Upper lobe of right lung (tissue), 1 donor: ENCODE measurements at regions not wholly inside any gene's neighbourhood (a gene's known extent, or its start where the extent isn't known, plus 50 kb on each side); places are given as distances from the start of the nearest gene placed in this dataset.

ENCODE experiments used
- ATAC-seq: fragments of 200-7000 bp; cut with Tn5 transposase; one replicate; pipeline ENCODE4 v1.9.1; 2020; ENCODE audit warnings: mild to moderate bottlenecking, moderate library complexity
- DNase-seq: peaks from one replicate; pipeline ENCODE4 v3.0.0-alpha.2; 2020
- H3K27ac ChIP-seq: fragments of 200-600 bp; one replicate; pipeline ENCODE4 v1.8.0; 2022
- H3K27me3 ChIP-seq: fragments of 200-600 bp; one replicate; pipeline ENCODE4 v1.8.0; 2022; ENCODE audit warnings: mild to moderate bottlenecking
- H3K36me3 ChIP-seq: fragments of 200-600 bp; one replicate; pipeline ENCODE4 v1.8.0; 2022
- H3K4me1 ChIP-seq: fragments of 200-600 bp; one replicate; pipeline ENCODE4 v1.8.0; 2022
- H3K4me3 ChIP-seq: fragments of 200-600 bp; one replicate; pipeline ENCODE4 v1.8.0; 2022; ENCODE audit warnings: mild to moderate bottlenecking
- H3K9me3 ChIP-seq: fragments of 200-600 bp; one replicate; pipeline ENCODE4 v1.8.0; 2022
- intact Hi-C: fragments of 100-400 bp; cut with DNase I; formaldehyde crosslinking; loops from one replicate; pipeline ENCODE4 v1.11.0; 2022
- TF ChIP-seq, protein P1 (sequence below): fragments of 200-600 bp; IDR thresholded peaks from one replicate; pipeline ENCODE4 v1.8.0; 2022; ENCODE audit warnings: antibody characterized with exemption
- donor health status: DM: no; HTN: yes; CAD: no; lungs with severe emphysema.

GRCh38 chrX:39577985-39578869 lies 519.5 kb downstream of the BCOR start:
- H3K27me3 ChIP-seq, result no peaks in the 10 kb centered on the region
- no peak overlapping the region for H3K27ac ChIP-seq
- no peak overlapping the region for H3K4me3 ChIP-seq
- no peaks in the 10 kb centered on the region for H3K36me3 ChIP-seq
- DNase-seq (no peak), ATAC-seq (no peak)
- no peaks in the 10 kb centered on the region for H3K4me1 ChIP-seq
- intact Hi-C loops, result no loop called here
- H3K9me3 ChIP-seq, result no peaks in the 10 kb centered on the region
- TF ChIP-seq, protein P1, sequence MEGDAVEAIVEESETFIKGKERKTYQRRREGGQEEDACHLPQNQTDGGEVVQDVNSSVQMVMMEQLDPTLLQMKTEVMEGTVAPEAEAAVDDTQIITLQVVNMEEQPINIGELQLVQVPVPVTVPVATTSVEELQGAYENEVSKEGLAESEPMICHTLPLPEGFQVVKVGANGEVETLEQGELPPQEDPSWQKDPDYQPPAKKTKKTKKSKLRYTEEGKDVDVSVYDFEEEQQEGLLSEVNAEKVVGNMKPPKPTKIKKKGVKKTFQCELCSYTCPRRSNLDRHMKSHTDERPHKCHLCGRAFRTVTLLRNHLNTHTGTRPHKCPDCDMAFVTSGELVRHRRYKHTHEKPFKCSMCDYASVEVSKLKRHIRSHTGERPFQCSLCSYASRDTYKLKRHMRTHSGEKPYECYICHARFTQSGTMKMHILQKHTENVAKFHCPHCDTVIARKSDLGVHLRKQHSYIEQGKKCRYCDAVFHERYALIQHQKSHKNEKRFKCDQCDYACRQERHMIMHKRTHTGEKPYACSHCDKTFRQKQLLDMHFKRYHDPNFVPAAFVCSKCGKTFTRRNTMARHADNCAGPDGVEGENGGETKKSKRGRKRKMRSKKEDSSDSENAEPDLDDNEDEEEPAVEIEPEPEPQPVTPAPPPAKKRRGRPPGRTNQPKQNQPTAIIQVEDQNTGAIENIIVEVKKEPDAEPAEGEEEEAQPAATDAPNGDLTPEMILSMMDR, result no peak

DNA sequence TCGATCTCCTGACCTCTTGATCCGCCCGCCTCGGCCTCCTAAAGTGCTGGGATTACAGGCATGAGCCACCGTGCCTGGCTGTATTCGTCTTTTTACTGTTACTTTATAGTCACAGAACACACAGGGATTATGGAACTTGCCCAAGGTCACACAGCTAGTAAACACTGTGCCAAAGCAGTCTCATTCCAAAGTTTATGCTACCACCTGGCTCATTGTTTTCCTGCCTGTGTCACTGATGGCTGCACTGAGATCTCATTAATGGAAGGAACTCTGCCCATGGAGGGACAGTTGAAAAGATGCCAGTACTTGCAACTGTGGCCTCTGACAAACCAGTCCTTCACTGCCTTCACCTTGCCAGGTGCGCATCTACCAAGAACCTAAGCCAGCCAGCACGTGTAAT lies 517.7 kb downstream of the BCOR start:
- ATAC-seq (no peak), DNase-seq (no peak)
- Histone ChIP-seq H3K27ac (no peak overlapping the region), H3K4me3 (no peak overlapping the region), H3K27me3 (no peaks in the 10 kb centered on the region), H3K36me3 (no peaks in the 10 kb centered on the region), H3K4me1 (no peaks in the 10 kb centered on the region), H3K9me3 (no peaks in the 10 kb centered on the region)
- intact Hi-C loops, result no loop called here
- TF ChIP-seq, protein P1, result no peak

GRCh38 chrX:39581411-39581810 lies 516.3 kb downstream of the BCOR start:
- TF ChIP-seq, protein P1, result no peak
- no peak for DNase-seq
- Histone ChIP-seq H3K27me3 (no peaks in the 10 kb centered on the region), H3K9me3 (no peaks in the 10 kb centered on the region), H3K4me3 (no peak overlapping the region), H3K4me1 (no peaks in the 10 kb centered on the region), H3K36me3 (no peaks in the 10 kb centered on the region), H3K27ac (no peak overlapping the region)
- intact Hi-C loops, result no loop called here
- no peak for ATAC-seq

- no peak overlapping the region for H3K27ac ChIP-seq
- H3K27me3 ChIP-seq, result no peaks in the 10 kb centered on the region
- ATAC-seq, result no peak
- no peak overlapping the region for H3K4me3 ChIP-seq
- H3K9me3 ChIP-seq, result no peaks in the 10 kb centered on the region
- no peaks in the 10 kb centered on the region for H3K36me3 ChIP-seq
- H3K4me1 ChIP-seq, result no peaks in the 10 kb centered on the region
- intact Hi-C loops, result no loop called here
- DNase-seq, result no peak
- TF ChIP-seq, protein P1, result no peak
These were observed 515.7 kb downstream of the BCOR start for GRCh38 chrX:39582091-39582490.

- Histone ChIP-seq H3K4me1 (no peaks in the 10 kb centered on the region), H3K9me3 (no peaks in the 10 kb centered on the region), H3K27me3 (no peaks in the 10 kb centered on the region), H3K36me3 (no peaks in the 10 kb centered on the region), H3K27ac (no peak overlapping the region), H3K4me3 (no peak overlapping the region)
- intact Hi-C loops, result no loop called here
- no peak for DNase-seq
- no peak for ATAC-seq
- TF ChIP-seq, protein P1, result no peak
These were observed 514.8 kb downstream of the BCOR start for GRCh38 chrX:39582976-39583375.
